HEK293 (cell line): ENCODE measurements at regions not wholly inside any gene's neighbourhood (a gene's known extent, or its start where the extent isn't known, plus 50 kb on each side); places are given as distances from the start of the nearest gene placed in this dataset.

ENCODE experiments used
- CTCF ChIA-PET: fragments of 350-600 bp; formaldehyde crosslinking; extraction: SDS; loops from one replicate; lab custom pipeline; 2021; ENCODE audit warnings: antibody characterized with exemption; lab: Yijun Ruan, JAX
- POLR2A ChIA-PET: fragments of 300-600 bp; formaldehyde crosslinking; extraction: SDS; loops from one replicate; lab custom pipeline; 2020; ENCODE audit warnings: antibody characterized with exemption, inconsistent platforms; lab: Yijun Ruan, JAX
- H3K27ac ChIP-seq: fragments of 200-500 bp; sonication (Bioruptor generic); 2 replicates; pipeline ENCODE4 v1.5.1; 2014; ENCODE audit warnings: low read depth, low read length, control low read depth, inconsistent platforms; ENCODE audit errors: extremely low read depth
- H3K36me3 ChIP-seq, 2 experiments: fragments of 200-500 bp in 1 of 2; sonication (Bioruptor generic) in 1 of 2; 1 replicate in 1 of 2; 2 replicates in 1 of 2; pipeline ENCODE4 v1.5.1; 2014 to 2017; ENCODE audit warnings: inconsistent platforms in 2 of 2, low read length in 2 of 2; ENCODE audit not compliant: control insufficient read depth in 2 of 2, insufficient read depth in 1 of 2
- H3K4me1 ChIP-seq: fragments of 200-500 bp; sonication (Bioruptor generic); 2 replicates; pipeline ENCODE4 v1.5.1; 2014; ENCODE audit warnings: mild to moderate bottlenecking, low read length, inconsistent platforms; ENCODE audit not compliant: control insufficient read depth, insufficient read depth
- H3K4me3 ChIP-seq: 2 replicates; pipeline ENCODE4 v1.5.1; 2011; ENCODE audit warnings: low read depth, mild to moderate bottlenecking, control low read depth, low read length, moderate library complexity
- H3K9me3 ChIP-seq: fragments of 200-500 bp; sonication (Bioruptor generic); 2 replicates; pipeline ENCODE4 v1.5.1; 2014; ENCODE audit warnings: low read depth, low read length, inconsistent platforms; ENCODE audit not compliant: control insufficient read depth, insufficient read depth
- KLF1 ChIP-seq: fragments of 450-650 bp; formaldehyde crosslinking; IDR thresholded peaks from 2 replicates; pipeline ENCODE4 v1.5.1; 2016; ENCODE audit warnings: missing biosample characterization, missing genetic modification characterization
- PRDM1 ChIP-seq: fragments of 450-650 bp; formaldehyde crosslinking; IDR thresholded peaks from 2 replicates; pipeline ENCODE4; 2016; ENCODE audit warnings: missing biosample characterization, missing genetic modification characterization
- SCRT2 ChIP-seq: fragments of 450-650 bp; formaldehyde crosslinking; IDR thresholded peaks from 2 replicates; pipeline ENCODE4 v1.5.1; 2016; ENCODE audit warnings: missing biosample characterization, missing genetic modification characterization
- SP7 ChIP-seq: fragments of 450-650 bp; formaldehyde crosslinking; IDR thresholded peaks from 2 replicates; pipeline ENCODE4 v1.5.1; 2016; ENCODE audit warnings: missing biosample characterization, missing genetic modification characterization
- TRIM28 ChIP-seq: IDR thresholded peaks from 2 replicates; pipeline ENCODE4 v1.6.1; 2011; ENCODE audit warnings: low read length, control low read depth, borderline replicate concordance
- ZBTB1 ChIP-seq: fragments of 450-650 bp; formaldehyde crosslinking; IDR thresholded peaks from 2 replicates; pipeline ENCODE4 v1.5.1; 2016; ENCODE audit warnings: missing biosample characterization, missing genetic modification characterization
- ZBTB48 ChIP-seq: fragments of 450-650 bp; formaldehyde crosslinking; IDR thresholded peaks from 2 replicates; pipeline ENCODE4 v1.5.1; 2016; ENCODE audit warnings: missing biosample characterization, missing genetic modification characterization
- ZBTB7A ChIP-seq: fragments of 450-650 bp; formaldehyde crosslinking; IDR thresholded peaks from 2 replicates; pipeline ENCODE4 v1.5.1; 2016; ENCODE audit warnings: low read depth, missing biosample characterization, missing genetic modification characterization
- ZNF112 ChIP-seq: fragments of 450-650 bp; formaldehyde crosslinking; IDR thresholded peaks from 2 replicates; pipeline ENCODE4 v1.5.0; 2017; ENCODE audit warnings: missing biosample characterization, missing genetic modification characterization
- ZNF121 ChIP-seq: fragments of 450-650 bp; formaldehyde crosslinking; IDR thresholded peaks from 2 replicates; pipeline ENCODE4 v1.5.1; 2016; ENCODE audit warnings: missing biosample characterization, missing genetic modification characterization
- ZNF174 ChIP-seq: fragments of 450-650 bp; formaldehyde crosslinking; IDR thresholded peaks from 2 replicates; pipeline ENCODE4 v1.5.0; 2017; ENCODE audit warnings: missing biosample characterization, mild to moderate bottlenecking, missing genetic modification characterization
- ZNF184 ChIP-seq: fragments of 450-650 bp; IDR thresholded peaks from 2 replicates; pipeline ENCODE4 v1.5.1; 2018; ENCODE audit warnings: missing biosample characterization, mild to moderate bottlenecking, missing genetic modification characterization
- ZNF223 ChIP-seq: fragments of 450-650 bp; formaldehyde crosslinking; IDR thresholded peaks from 2 replicates; pipeline ENCODE4 v1.5.1; 2016; ENCODE audit warnings: missing biosample characterization, missing genetic modification characterization
- ZNF341 ChIP-seq: fragments of 450-650 bp; formaldehyde crosslinking; IDR thresholded peaks from 2 replicates; pipeline ENCODE4; 2016; ENCODE audit warnings: low read depth, missing biosample characterization, missing genetic modification characterization
- ZNF37A ChIP-seq: fragments of 450-650 bp; IDR thresholded peaks from 2 replicates; pipeline ENCODE4 v1.5.1; 2018; ENCODE audit warnings: missing biosample characterization, missing genetic modification characterization
- ZNF514 ChIP-seq: fragments of 450-650 bp; formaldehyde crosslinking; IDR thresholded peaks from 2 replicates; pipeline ENCODE4 v1.5.1; 2016; ENCODE audit warnings: missing biosample characterization, missing genetic modification characterization
- ZNF530 ChIP-seq: fragments of 450-650 bp; formaldehyde crosslinking; IDR thresholded peaks from 2 replicates; pipeline ENCODE4 v1.5.1; 2016; ENCODE audit warnings: low read depth, missing biosample characterization, missing genetic modification characterization
- ZNF596 ChIP-seq: fragments of 450-650 bp; IDR thresholded peaks from 2 replicates; pipeline ENCODE4 v1.5.0; 2018; ENCODE audit warnings: missing biosample characterization, mild to moderate bottlenecking, missing genetic modification characterization, moderate library complexity
- ZNF600 ChIP-seq: fragments of 450-650 bp; formaldehyde crosslinking; IDR thresholded peaks from 2 replicates; pipeline ENCODE4 v1.5.1; 2016; ENCODE audit warnings: missing biosample characterization, missing genetic modification characterization
- ZNF677 ChIP-seq: fragments of 450-650 bp; IDR thresholded peaks from 2 replicates; pipeline ENCODE4 v1.5.0; 2018; ENCODE audit warnings: missing biosample characterization, mild to moderate bottlenecking, missing genetic modification characterization, moderate library complexity
- ZNF707 ChIP-seq: fragments of 450-650 bp; formaldehyde crosslinking; IDR thresholded peaks from 2 replicates; pipeline ENCODE4 v1.5.1; 2016; ENCODE audit warnings: missing biosample characterization, missing genetic modification characterization
- ZNF768 ChIP-seq: fragments of 450-650 bp; formaldehyde crosslinking; IDR thresholded peaks from 2 replicates; pipeline ENCODE4 v1.5.1; 2018; ENCODE audit warnings: missing biosample characterization, mild to moderate bottlenecking, missing genetic modification characterization
- ZSCAN23 ChIP-seq: fragments of 450-650 bp; formaldehyde crosslinking; IDR thresholded peaks from 2 replicates; pipeline ENCODE4 v1.5.1; 2016; ENCODE audit warnings: missing biosample characterization, missing genetic modification characterization
- ZSCAN4 ChIP-seq: fragments of 450-650 bp; formaldehyde crosslinking; IDR thresholded peaks from 2 replicates; pipeline ENCODE4 v1.5.1; 2017; ENCODE audit warnings: missing biosample characterization, missing genetic modification characterization
- ZSCAN5A ChIP-seq: fragments of 450-650 bp; formaldehyde crosslinking; IDR thresholded peaks from 2 replicates; pipeline ENCODE4 v1.5.1; 2016; ENCODE audit warnings: missing biosample characterization, missing genetic modification characterization
- TF ChIP-seq, protein P1 (sequence below): fragments of 450-650 bp; formaldehyde crosslinking; IDR thresholded peaks from 2 replicates; pipeline ENCODE4 v1.5.1; 2016; ENCODE audit warnings: missing biosample characterization, missing genetic modification characterization
- TF ChIP-seq, protein P2 (sequence below): fragments of 450-650 bp; formaldehyde crosslinking; IDR thresholded peaks from 2 replicates; pipeline ENCODE4 v1.5.1; 2017; ENCODE audit warnings: missing biosample characterization, missing genetic modification characterization

DNA sequence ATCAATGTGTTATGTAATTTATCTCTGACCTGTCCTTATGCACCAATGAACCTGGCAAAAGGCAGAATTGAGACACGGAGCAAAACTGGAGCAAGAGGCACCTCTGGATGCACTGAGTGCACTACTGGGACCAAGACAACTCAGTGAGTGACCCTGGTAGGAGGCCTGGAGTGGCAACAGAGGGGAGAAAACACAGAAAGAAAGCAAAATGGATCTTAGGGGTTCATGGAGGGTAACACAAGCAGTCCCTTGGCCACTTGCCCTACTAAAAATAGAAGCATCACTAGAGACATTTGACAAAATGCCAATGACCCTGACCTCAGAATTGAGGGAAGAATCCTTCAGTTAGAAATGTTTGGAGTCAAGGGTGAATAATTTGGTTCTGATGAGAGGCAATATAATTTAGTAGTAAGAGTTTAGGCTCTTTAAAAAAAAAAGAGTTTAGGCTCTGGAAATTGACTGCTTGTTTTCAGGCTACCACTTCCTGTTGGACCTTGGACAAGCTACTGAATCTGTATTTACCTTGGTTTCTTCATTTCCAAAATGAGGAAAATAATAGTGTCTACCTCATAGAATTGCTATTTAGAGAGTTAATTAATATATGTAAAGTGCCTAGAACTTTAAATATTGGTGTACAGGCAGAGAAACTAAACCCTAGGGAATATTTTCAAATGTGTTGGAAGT, 234.9 kb upstream of the TARS1 start:
- H3K4me3 ChIP-seq = no peak overlapping the region
- TF ChIP-seq ZBTB1 (tag by site-specific recombination) = no peak
- TF ChIP-seq ZSCAN5A (tag by site-specific recombination) = no peak
- no peak for TF ChIP-seq ZNF112 (tag by site-specific recombination)
- TF ChIP-seq PRDM1 (tag by site-specific recombination) = no peak
- no peak for TF ChIP-seq ZSCAN23 (tag by site-specific recombination)
- no peak for TF ChIP-seq ZNF184 (tag by site-specific recombination)
- TF ChIP-seq ZNF707 (tag by site-specific recombination) = no peak
- no peak for TF ChIP-seq ZNF37A
- TF ChIP-seq TRIM28 = no peak
- TF ChIP-seq ZNF768 (tag by site-specific recombination) = no peak
- no peak for TF ChIP-seq SCRT2 (tag by site-specific recombination)
- no peak for TF ChIP-seq ZNF600 (tag by site-specific recombination)
- TF ChIP-seq ZNF121 = no peak
- TF ChIP-seq ZNF174 (tag by site-specific recombination) = no peak
- TF ChIP-seq ZNF223 = no peak
- TF ChIP-seq ZBTB48 = no peak
- CTCF ChIA-PET = no interaction called here
- no peak overlapping the region for H3K27ac ChIP-seq
- POLR2A ChIA-PET = no interaction called here
- no peaks in the 10 kb centered on the region for H3K9me3 ChIP-seq
- no peaks in the 10 kb centered on the region for H3K36me3 ChIP-seq
- H3K4me1 ChIP-seq = peaks cover 8% of the 10 kb centered on the region; the same call in 1 of the 2 replicates

GRCh38 chr5:33206962-33207506, 233.7 kb upstream of the TARS1 start:
- Histone ChIP-seq H3K36me3 (no peaks in the 10 kb centered on the region), H3K9me3 (no peaks in the 10 kb centered on the region)
- ChIA-PET POLR2A (no interaction called here), CTCF (interaction anchor here (1.2 kb wide), 1 partner anchor 498 kb away, joined by 3 read pairs; no protein-coding TSS in a partner anchor)
- TF ChIP-seq, protein P1, sequence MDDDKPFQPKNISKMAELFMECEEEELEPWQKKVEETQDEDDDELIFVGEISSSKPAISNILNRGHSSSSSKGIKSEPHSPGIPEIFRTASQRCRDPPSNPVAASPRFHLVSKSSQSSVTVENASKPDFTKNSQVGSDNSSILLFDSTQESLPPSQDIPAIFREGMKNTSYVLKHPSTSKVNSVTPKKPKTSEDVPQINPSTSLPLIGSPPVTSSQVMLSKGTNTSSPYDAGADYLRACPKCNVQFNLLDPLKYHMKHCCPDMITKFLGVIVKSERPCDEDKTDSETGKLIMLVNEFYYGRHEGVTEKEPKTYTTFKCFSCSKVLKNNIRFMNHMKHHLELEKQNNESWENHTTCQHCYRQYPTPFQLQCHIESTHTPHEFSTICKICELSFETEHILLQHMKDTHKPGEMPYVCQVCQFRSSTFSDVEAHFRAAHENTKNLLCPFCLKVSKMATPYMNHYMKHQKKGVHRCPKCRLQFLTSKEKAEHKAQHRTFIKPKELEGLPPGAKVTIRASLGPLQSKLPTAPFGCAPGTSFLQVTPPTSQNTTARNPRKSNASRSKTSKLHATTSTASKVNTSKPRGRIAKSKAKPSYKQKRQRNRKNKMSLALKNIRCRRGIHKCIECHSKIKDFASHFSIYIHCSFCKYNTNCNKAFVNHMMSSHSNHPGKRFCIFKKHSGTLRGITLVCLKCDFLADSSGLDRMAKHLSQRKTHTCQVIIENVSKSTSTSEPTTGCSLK (tag by site-specific recombination) = no peak
- TF ChIP-seq SP7 (tag by site-specific recombination) = no peak
- TF ChIP-seq ZNF677 (tag by site-specific recombination) = no peak
- TF ChIP-seq, all 188 proteins: peak for 0
- no peak overlapping the region for H3K27ac ChIP-seq
- H3K4me1 ChIP-seq = peaks cover 8% of the 10 kb centered on the region; the same call in 1 of the 2 replicates
- H3K4me3 ChIP-seq = no peak overlapping the region

GRCh38 chr5:33209252-33209651, 231.5 kb upstream of the TARS1 start:
- CTCF ChIA-PET = no interaction called here
- POLR2A ChIA-PET = no interaction called here
- Histone ChIP-seq H3K27ac (no peak overlapping the region), H3K36me3 (no peaks in the 10 kb centered on the region), H3K9me3 (no peaks in the 10 kb centered on the region), H3K4me1 (peaks cover 8% of the 10 kb centered on the region; the same call in 1 of the 2 replicates), H3K4me3 (no peak overlapping the region)
- no peak for TF ChIP-seq ZSCAN4 (tag by site-specific recombination)
- TF ChIP-seq, protein P2, sequence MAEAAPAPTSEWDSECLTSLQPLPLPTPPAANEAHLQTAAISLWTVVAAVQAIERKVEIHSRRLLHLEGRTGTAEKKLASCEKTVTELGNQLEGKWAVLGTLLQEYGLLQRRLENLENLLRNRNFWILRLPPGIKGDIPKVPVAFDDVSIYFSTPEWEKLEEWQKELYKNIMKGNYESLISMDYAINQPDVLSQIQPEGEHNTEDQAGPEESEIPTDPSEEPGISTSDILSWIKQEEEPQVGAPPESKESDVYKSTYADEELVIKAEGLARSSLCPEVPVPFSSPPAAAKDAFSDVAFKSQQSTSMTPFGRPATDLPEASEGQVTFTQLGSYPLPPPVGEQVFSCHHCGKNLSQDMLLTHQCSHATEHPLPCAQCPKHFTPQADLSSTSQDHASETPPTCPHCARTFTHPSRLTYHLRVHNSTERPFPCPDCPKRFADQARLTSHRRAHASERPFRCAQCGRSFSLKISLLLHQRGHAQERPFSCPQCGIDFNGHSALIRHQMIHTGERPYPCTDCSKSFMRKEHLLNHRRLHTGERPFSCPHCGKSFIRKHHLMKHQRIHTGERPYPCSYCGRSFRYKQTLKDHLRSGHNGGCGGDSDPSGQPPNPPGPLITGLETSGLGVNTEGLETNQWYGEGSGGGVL (tag by site-specific recombination) = no peak
- TF ChIP-seq ZBTB7A (tag by site-specific recombination) = no peak
- TF ChIP-seq ZNF596 (tag by site-specific recombination) = no peak
- no peak for TF ChIP-seq ZNF600 (tag by site-specific recombination)
- no peak for TF ChIP-seq ZNF341 (tag by site-specific recombination)
- TF ChIP-seq KLF1 (tag by site-specific recombination) = no peak
- no peak for TF ChIP-seq ZNF514 (tag by site-specific recombination)
- TF ChIP-seq ZNF530 (tag by site-specific recombination) = no peak
